ENCODE measurements at regions not wholly inside any gene's neighbourhood (a gene's known extent, or its start where the extent isn't known, plus 50 kb on each side); places are given as distances from the start of the nearest gene placed in this dataset.
"Not testable (repeated sequence)": the region's sequence is repeated elsewhere in the genome, so short reads cannot be mapped to it uniquely, and the experiment has no call there.

- Mint-ChIP-seq H3K27ac (ENCODE audit: unreplicated experiment) (no peak overlapping the region), H3K4me3 (ENCODE audit: unreplicated experiment) (no peak overlapping the region)
- TF ChIP-seq, protein P1, sequence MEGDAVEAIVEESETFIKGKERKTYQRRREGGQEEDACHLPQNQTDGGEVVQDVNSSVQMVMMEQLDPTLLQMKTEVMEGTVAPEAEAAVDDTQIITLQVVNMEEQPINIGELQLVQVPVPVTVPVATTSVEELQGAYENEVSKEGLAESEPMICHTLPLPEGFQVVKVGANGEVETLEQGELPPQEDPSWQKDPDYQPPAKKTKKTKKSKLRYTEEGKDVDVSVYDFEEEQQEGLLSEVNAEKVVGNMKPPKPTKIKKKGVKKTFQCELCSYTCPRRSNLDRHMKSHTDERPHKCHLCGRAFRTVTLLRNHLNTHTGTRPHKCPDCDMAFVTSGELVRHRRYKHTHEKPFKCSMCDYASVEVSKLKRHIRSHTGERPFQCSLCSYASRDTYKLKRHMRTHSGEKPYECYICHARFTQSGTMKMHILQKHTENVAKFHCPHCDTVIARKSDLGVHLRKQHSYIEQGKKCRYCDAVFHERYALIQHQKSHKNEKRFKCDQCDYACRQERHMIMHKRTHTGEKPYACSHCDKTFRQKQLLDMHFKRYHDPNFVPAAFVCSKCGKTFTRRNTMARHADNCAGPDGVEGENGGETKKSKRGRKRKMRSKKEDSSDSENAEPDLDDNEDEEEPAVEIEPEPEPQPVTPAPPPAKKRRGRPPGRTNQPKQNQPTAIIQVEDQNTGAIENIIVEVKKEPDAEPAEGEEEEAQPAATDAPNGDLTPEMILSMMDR (IDR thresholded peaks at IDR 0.05) = no peak
Measured at GRCh38 chr6:102742754-102743356, 1349.3 kb downstream of the GRIK2 start.

DNA sequence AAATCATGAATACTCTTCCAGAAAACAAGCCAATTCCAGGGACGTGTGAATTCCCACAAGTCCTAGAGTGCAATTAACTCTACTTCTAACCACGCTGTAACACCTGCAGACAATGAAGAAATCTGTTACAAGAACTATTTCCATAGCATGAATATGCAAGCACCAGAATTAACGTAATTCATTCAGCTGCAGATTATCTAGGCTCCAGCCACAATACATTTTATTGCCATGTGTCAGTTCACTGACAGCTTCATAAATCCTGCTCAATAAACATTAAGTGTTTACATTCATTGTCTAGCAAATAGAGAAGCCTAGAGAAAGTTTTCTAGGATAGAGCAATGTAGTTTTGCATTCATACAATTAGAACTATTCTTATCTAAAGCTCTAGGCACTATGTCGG, 1348.5 kb downstream of the GRIK2 start:
- no peaks in the 10 kb centered on the region for H3K27me3 Mint-ChIP-seq (ENCODE audit: low read depth)
- no peaks in the 10 kb centered on the region for H3K36me3 Mint-ChIP-seq (ENCODE audit: low read depth)
- H3K9me3 Mint-ChIP-seq (ENCODE audit: low read depth) = no peaks in the 10 kb centered on the region

More at GRCh38 chr6:102742754-102743356, 1349.3 kb downstream of the GRIK2 start:
- no peaks in the 10 kb centered on the region for H3K9me3 Mint-ChIP-seq (ENCODE audit: low read depth)
- H3K27me3 Mint-ChIP-seq (ENCODE audit: low read depth) = no peaks in the 10 kb centered on the region
- H3K36me3 Mint-ChIP-seq (ENCODE audit: low read depth) = no peaks in the 10 kb centered on the region
- DNase-seq (ENCODE audit: low spot score) = no peak
- no peaks in the 10 kb centered on the region for H3K4me1 Mint-ChIP-seq (ENCODE audit: low read depth)

GRCh38 chr6:102736941-102737368, 1343.4 kb downstream of the GRIK2 start:
- Mint-ChIP-seq H3K9me3 (ENCODE audit: low read depth) (no peaks in the 10 kb centered on the region), H3K27ac (ENCODE audit: unreplicated experiment) (peak overlapping the region; percentile 84), H3K4me3 (ENCODE audit: unreplicated experiment) (no peak overlapping the region), H3K27me3 (ENCODE audit: low read depth) (no peaks in the 10 kb centered on the region), H3K4me1 (ENCODE audit: low read depth) (peaks cover 9% of the 10 kb centered on the region), H3K36me3 (ENCODE audit: low read depth) (no peaks in the 10 kb centered on the region)
- no peak for DNase-seq (ENCODE audit: low spot score)
- TF ChIP-seq, protein P1 (IDR thresholded peaks at IDR 0.05) = no peak

More for the DNA sequence above, 1348.5 kb downstream of the GRIK2 start:
- no peak overlapping the region for H3K27ac Mint-ChIP-seq (ENCODE audit: unreplicated experiment)
- TF ChIP-seq, protein P1 (IDR thresholded peaks at IDR 0.05) = no peak
- peaks cover 5% of the 10 kb centered on the region for H3K4me1 Mint-ChIP-seq (ENCODE audit: low read depth)
- no peak overlapping the region for H3K4me3 Mint-ChIP-seq (ENCODE audit: unreplicated experiment)
- DNase-seq (ENCODE audit: low spot score) = no peak

DNA sequence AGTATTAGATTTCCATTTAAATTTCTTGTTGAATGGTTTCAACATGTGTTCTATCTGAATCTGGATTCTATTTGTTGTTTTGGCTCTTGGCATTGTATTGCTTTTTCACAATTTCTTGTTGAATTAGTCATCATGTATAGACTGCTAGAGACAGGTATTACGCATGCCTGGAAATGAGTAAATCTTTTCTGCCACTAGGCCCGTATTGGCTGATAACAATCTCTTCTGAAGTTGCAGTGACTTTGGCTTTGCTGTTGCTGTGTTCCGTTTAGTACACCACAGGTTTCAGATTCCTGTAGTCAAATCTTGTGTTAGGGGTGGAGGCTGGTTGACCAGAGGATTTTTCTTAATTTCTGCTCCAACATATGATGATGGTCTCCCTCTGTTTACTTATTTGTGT, 1339.4 kb downstream of the GRIK2 start:
- TF ChIP-seq, protein P1 (IDR thresholded peaks at IDR 0.05) = no peak
- H3K27me3 Mint-ChIP-seq (ENCODE audit: low read depth) = no peaks in the 10 kb centered on the region
- peaks cover 9% of the 10 kb centered on the region for H3K4me1 Mint-ChIP-seq (ENCODE audit: low read depth)
- peaks cover 14% of the 10 kb centered on the region for H3K9me3 Mint-ChIP-seq (ENCODE audit: low read depth)
- H3K4me3 Mint-ChIP-seq (ENCODE audit: unreplicated experiment) = no peak overlapping the region
- H3K36me3 Mint-ChIP-seq (ENCODE audit: low read depth) = no peaks in the 10 kb centered on the region
- no peak overlapping the region for H3K27ac Mint-ChIP-seq (ENCODE audit: unreplicated experiment)
- DNase-seq (ENCODE audit: low spot score) = no peak

DNA sequence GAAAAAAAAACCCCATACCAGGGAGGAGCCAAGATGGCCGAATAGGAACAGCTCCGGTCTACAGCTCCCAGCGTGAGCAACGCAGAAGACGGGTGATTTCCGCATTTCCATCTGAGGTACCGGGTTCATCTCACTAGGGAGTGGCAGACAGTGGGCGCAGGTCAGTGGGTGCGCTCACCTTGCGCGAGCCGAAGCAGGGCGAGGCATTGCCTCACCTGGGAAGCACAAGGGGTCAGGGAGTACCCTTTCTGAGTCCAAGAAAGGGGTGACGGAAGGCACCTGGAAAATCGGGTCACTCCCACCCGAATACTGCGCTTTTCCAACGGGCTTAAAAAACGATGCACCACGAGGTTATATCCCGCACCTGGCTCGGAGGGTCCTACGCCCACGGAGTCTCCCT, 1328.6 kb downstream of the GRIK2 start:
- not testable (repeated sequence) for DNase-seq (ENCODE audit: low spot score); H3K9me3 Mint-ChIP-seq (ENCODE audit: low read depth); H3K4me1 Mint-ChIP-seq (ENCODE audit: low read depth); H3K36me3 Mint-ChIP-seq (ENCODE audit: low read depth); H3K4me3 Mint-ChIP-seq (ENCODE audit: unreplicated experiment); H3K27ac Mint-ChIP-seq (ENCODE audit: unreplicated experiment); H3K27me3 Mint-ChIP-seq (ENCODE audit: low read depth)
